OCI-LY1 (cell line): ENCODE measurements at regions not wholly inside any gene's neighbourhood (a gene's known extent, or its start where the extent isn't known, plus 50 kb on each side); places are given as distances from the start of the nearest gene placed in this dataset.

ENCODE experiments used
- H2AFZ ChIP-seq: fragments of 200-600 bp; sonication (generic), shearing (Covaris generic); 2 replicates; pipeline ENCODE4 v1.6.0; 2014; ENCODE audit warnings: antibody characterized with exemption, mild to moderate bottlenecking, low read length
- H3F3A ChIP-seq: fragments of 200-600 bp; sonication (generic), shearing (Covaris generic); 2 replicates; pipeline ENCODE4 v1.6.0; 2014; ENCODE audit warnings: mild to moderate bottlenecking, antibody characterized with exemption, low read length, moderate library complexity; ENCODE audit not compliant: insufficient read depth
- H3K27ac ChIP-seq: fragments of 200-600 bp; sonication (generic); 2 replicates; pipeline ENCODE4 v1.5.1; 2014; ENCODE audit warnings: low read length, mixed run types, mild to moderate bottlenecking, low read depth; ENCODE audit not compliant: poor library complexity, severe bottlenecking
- H3K27me3 ChIP-seq: fragments of 200-600 bp; sonication (generic); 2 replicates; pipeline ENCODE4 v1.6.0; 2014; ENCODE audit warnings: antibody characterized with exemption, mild to moderate bottlenecking, low read length, moderate library complexity; ENCODE audit not compliant: insufficient read depth
- H3K36me3 ChIP-seq: fragments of 200-600 bp; sonication (generic); 2 replicates; pipeline ENCODE4 v1.6.1; 2014; ENCODE audit warnings: mild to moderate bottlenecking, antibody characterized with exemption, low read length, moderate library complexity, mixed read lengths; ENCODE audit not compliant: insufficient read depth
- H3K4me1 ChIP-seq: fragments of 200-600 bp; sonication (generic); 2 replicates; pipeline ENCODE4 v1.5.1; 2014; ENCODE audit warnings: mild to moderate bottlenecking, low read length, moderate library complexity; ENCODE audit not compliant: insufficient read depth, severe bottlenecking
- H3K4me2 ChIP-seq: fragments of 200-600 bp; sonication (generic), shearing (Covaris generic); 2 replicates; pipeline ENCODE4 v1.6.1; 2014; ENCODE audit warnings: low read length
- H3K4me3 ChIP-seq: fragments of 200-600 bp; sonication (generic); 2 replicates; pipeline ENCODE4 v1.5.1; 2014; ENCODE audit warnings: low read length, low read depth, mild to moderate bottlenecking, mixed read lengths; ENCODE audit not compliant: poor library complexity, severe bottlenecking
- H3K79me2 ChIP-seq: fragments of 200-600 bp; shearing (Covaris generic); 2 replicates; pipeline ENCODE4 v1.6.1; 2016; ENCODE audit warnings: mixed run types, low read length, mixed read lengths; ENCODE audit not compliant: insufficient read depth
- H3K9ac ChIP-seq: fragments of 200-600 bp; sonication (generic), shearing (Covaris generic); 2 replicates; pipeline ENCODE4 v1.6.1; 2014; ENCODE audit warnings: mild to moderate bottlenecking, low read length, mixed read lengths
- H3K9me2 ChIP-seq: fragments of 200-600 bp; sonication (generic), shearing (Covaris generic); 2 replicates; pipeline ENCODE4 v1.6.1; 2014; ENCODE audit warnings: low read depth, mild to moderate bottlenecking, low read length, mixed read lengths
- H3K9me3 ChIP-seq: fragments of 200-600 bp; shearing (Covaris generic); 2 replicates; pipeline ENCODE4 v1.6.1; 2014; ENCODE audit warnings: low read length, mixed read lengths
- H4K20me1 ChIP-seq: fragments of 200-600 bp; sonication (generic), shearing (Covaris generic); 2 replicates; pipeline ENCODE4 v1.6.0; 2016; ENCODE audit warnings: mild to moderate bottlenecking, low read length; ENCODE audit not compliant: insufficient read depth
- EZH2 ChIP-seq: fragments of 200-600 bp; sonication (generic), shearing (Covaris generic); IDR thresholded peaks from 2 replicates; pipeline ENCODE4 v1.8.0; 2017; ENCODE audit warnings: borderline replicate concordance, mixed run types, mild to moderate bottlenecking, antibody characterized with exemption, low read length, moderate library complexity, mixed read lengths
- TF ChIP-seq, protein P1 (sequence below): fragments of 200-600 bp; sonication (generic), shearing (Covaris generic); IDR thresholded peaks from 2 replicates; pipeline ENCODE4 v1.5.1; 2017; ENCODE audit warnings: mild to moderate bottlenecking, antibody characterized with exemption, low read length, moderate library complexity, mixed read lengths

DNA sequence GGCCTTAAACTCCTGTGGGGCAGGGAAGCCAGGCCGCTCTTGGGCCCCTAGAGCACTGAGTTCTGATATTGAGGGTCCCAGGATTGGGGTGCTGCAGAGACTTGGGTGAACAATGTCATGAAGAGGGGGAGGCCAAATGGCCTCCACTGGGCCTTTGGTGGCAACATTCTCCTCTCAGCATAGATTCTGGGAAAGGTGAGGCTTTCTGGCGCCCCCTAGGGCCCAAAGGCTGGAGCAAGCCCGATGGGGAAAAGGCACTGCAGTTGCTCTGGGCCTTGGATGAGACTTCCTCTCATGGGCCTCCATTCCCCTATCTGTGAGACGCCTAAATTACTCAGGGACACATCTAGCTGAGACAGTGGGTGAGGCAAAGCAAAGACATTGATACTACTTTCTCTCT, 84.8 kb downstream of the ACAA2 start:
- Histone ChIP-seq H3F3A (no peaks in the 10 kb centered on the region), H4K20me1 (no peaks in the 10 kb centered on the region), H3K27me3 (no peaks in the 10 kb centered on the region; the same call in 1 of the 2 replicates), H3K79me2 (no peaks in the 10 kb centered on the region), H3K4me1 (no peaks in the 10 kb centered on the region), H3K4me3 (no peak overlapping the region), H2AFZ (no peak overlapping the region), H3K9ac (no peak overlapping the region), H3K36me3 (no peaks in the 10 kb centered on the region), H3K27ac (no peak overlapping the region), H3K9me2 (no peaks in the 10 kb centered on the region), H3K4me2 (no peak overlapping the region), H3K9me3 (no peaks in the 10 kb centered on the region)
- no peak for TF ChIP-seq EZH2
- TF ChIP-seq, protein P1, sequence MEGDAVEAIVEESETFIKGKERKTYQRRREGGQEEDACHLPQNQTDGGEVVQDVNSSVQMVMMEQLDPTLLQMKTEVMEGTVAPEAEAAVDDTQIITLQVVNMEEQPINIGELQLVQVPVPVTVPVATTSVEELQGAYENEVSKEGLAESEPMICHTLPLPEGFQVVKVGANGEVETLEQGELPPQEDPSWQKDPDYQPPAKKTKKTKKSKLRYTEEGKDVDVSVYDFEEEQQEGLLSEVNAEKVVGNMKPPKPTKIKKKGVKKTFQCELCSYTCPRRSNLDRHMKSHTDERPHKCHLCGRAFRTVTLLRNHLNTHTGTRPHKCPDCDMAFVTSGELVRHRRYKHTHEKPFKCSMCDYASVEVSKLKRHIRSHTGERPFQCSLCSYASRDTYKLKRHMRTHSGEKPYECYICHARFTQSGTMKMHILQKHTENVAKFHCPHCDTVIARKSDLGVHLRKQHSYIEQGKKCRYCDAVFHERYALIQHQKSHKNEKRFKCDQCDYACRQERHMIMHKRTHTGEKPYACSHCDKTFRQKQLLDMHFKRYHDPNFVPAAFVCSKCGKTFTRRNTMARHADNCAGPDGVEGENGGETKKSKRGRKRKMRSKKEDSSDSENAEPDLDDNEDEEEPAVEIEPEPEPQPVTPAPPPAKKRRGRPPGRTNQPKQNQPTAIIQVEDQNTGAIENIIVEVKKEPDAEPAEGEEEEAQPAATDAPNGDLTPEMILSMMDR: peak; percentile 77

DNA sequence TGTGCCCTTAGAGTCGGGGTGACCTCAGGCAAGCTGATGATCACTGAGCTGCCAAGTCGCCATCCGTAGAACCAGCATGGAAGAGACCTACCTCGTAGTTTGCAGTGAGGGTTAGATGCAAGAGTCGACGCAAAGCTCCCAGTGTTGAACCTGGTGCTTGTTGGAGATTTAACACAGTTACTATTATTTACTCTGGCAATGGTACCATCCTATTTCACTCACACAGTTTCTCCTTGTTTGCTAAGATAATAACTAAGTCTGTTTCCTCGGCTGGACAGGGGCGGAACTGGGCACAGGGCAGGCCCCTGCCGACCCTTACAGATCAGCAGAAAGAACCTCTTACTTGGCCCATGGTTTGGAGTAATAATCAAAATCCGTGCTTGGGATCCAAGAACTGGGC, 85.5 kb downstream of the ACAA2 start:
- Histone ChIP-seq H3K4me3 (no peak overlapping the region), H2AFZ (no peak overlapping the region), H3K9ac (no peak overlapping the region), H4K20me1 (no peaks in the 10 kb centered on the region), H3K36me3 (no peaks in the 10 kb centered on the region), H3K9me2 (no peaks in the 10 kb centered on the region), H3F3A (no peaks in the 10 kb centered on the region), H3K79me2 (no peaks in the 10 kb centered on the region), H3K27me3 (no peaks in the 10 kb centered on the region; the same call in 1 of the 2 replicates), H3K27ac (no peak overlapping the region), H3K9me3 (no peaks in the 10 kb centered on the region), H3K4me1 (no peaks in the 10 kb centered on the region), H3K4me2 (no peak overlapping the region)
- no peak for TF ChIP-seq EZH2
- TF ChIP-seq, protein P1: no peak

DNA sequence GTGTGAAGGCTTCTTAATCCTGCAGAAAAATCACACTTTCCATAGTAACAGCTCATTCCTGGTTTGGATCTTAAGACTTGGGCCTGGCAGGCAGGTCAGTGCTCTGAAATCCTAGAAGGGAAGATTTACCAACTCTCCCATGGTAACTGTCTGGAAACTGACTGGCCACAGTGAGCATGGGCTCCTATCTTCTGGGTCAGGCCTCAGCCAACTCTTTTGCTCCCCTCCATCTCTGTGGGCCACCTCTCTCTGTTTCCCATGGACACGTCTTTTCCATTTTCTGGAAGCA, 86.7 kb downstream of the ACAA2 start:
- TF ChIP-seq, protein P1: no peak
- TF ChIP-seq EZH2: no peak
- Histone ChIP-seq H2AFZ (no peak overlapping the region), H3K4me2 (no peak overlapping the region), H3K27me3 (no peaks in the 10 kb centered on the region; the same call in 1 of the 2 replicates), H3K9me2 (no peaks in the 10 kb centered on the region), H3K4me3 (no peak overlapping the region), H3K9me3 (no peaks in the 10 kb centered on the region), H3K36me3 (no peaks in the 10 kb centered on the region), H3K9ac (no peak overlapping the region), H3K79me2 (no peaks in the 10 kb centered on the region), H3K4me1 (no peaks in the 10 kb centered on the region), H3K27ac (no peak overlapping the region), H4K20me1 (no peaks in the 10 kb centered on the region), H3F3A (no peaks in the 10 kb centered on the region)
